ENCODE measurements at regions not wholly inside any gene's neighbourhood (a gene's known extent, or its start where the extent isn't known, plus 50 kb on each side); places are given as distances from the start of the nearest gene placed in this dataset.

- no peaks in the 10 kb centered on the region for H4K20me1 ChIP-seq (ENCODE audit: insufficient read depth, low read length)
- in situ Hi-C loops (cut with HindIII; ENCODE audit: extremely low pct_ligation_motif_present, low pct_unique_long_range_greater_than_20kb) = no loop called here
- BruUV-seq (replicated peaks) = no TSS peak
- TF ChIP-seq, protein P1, sequence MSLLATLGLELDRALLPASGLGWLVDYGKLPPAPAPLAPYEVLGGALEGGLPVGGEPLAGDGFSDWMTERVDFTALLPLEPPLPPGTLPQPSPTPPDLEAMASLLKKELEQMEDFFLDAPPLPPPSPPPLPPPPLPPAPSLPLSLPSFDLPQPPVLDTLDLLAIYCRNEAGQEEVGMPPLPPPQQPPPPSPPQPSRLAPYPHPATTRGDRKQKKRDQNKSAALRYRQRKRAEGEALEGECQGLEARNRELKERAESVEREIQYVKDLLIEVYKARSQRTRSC (CRISPR knock-in tag; IDR thresholded peaks at IDR 0.05; ENCODE audit: low read depth) = no peak
- TF ChIP-seq KAT7 (CRISPR knock-in tag; IDR thresholded peaks at IDR 0.05; ENCODE audit: borderline replicate concordance) = no peak
- TF ChIP-seq ZFP37 (CRISPR knock-in tag; IDR thresholded peaks at IDR 0.05; ENCODE audit: borderline replicate concordance) = no peak
- no peak for TF ChIP-seq SAP130 (CRISPR knock-in tag; IDR thresholded peaks at IDR 0.05; ENCODE audit: low read depth)
- TF ChIP-seq ZNF792 (CRISPR knock-in tag; IDR thresholded peaks at IDR 0.05) = no peak
- TF ChIP-seq PTBP1 (IDR thresholded peaks at IDR 0.05; ENCODE audit: low read depth, low read length, poor library complexity, severe bottlenecking) = no peak
- TF ChIP-seq, protein P2, sequence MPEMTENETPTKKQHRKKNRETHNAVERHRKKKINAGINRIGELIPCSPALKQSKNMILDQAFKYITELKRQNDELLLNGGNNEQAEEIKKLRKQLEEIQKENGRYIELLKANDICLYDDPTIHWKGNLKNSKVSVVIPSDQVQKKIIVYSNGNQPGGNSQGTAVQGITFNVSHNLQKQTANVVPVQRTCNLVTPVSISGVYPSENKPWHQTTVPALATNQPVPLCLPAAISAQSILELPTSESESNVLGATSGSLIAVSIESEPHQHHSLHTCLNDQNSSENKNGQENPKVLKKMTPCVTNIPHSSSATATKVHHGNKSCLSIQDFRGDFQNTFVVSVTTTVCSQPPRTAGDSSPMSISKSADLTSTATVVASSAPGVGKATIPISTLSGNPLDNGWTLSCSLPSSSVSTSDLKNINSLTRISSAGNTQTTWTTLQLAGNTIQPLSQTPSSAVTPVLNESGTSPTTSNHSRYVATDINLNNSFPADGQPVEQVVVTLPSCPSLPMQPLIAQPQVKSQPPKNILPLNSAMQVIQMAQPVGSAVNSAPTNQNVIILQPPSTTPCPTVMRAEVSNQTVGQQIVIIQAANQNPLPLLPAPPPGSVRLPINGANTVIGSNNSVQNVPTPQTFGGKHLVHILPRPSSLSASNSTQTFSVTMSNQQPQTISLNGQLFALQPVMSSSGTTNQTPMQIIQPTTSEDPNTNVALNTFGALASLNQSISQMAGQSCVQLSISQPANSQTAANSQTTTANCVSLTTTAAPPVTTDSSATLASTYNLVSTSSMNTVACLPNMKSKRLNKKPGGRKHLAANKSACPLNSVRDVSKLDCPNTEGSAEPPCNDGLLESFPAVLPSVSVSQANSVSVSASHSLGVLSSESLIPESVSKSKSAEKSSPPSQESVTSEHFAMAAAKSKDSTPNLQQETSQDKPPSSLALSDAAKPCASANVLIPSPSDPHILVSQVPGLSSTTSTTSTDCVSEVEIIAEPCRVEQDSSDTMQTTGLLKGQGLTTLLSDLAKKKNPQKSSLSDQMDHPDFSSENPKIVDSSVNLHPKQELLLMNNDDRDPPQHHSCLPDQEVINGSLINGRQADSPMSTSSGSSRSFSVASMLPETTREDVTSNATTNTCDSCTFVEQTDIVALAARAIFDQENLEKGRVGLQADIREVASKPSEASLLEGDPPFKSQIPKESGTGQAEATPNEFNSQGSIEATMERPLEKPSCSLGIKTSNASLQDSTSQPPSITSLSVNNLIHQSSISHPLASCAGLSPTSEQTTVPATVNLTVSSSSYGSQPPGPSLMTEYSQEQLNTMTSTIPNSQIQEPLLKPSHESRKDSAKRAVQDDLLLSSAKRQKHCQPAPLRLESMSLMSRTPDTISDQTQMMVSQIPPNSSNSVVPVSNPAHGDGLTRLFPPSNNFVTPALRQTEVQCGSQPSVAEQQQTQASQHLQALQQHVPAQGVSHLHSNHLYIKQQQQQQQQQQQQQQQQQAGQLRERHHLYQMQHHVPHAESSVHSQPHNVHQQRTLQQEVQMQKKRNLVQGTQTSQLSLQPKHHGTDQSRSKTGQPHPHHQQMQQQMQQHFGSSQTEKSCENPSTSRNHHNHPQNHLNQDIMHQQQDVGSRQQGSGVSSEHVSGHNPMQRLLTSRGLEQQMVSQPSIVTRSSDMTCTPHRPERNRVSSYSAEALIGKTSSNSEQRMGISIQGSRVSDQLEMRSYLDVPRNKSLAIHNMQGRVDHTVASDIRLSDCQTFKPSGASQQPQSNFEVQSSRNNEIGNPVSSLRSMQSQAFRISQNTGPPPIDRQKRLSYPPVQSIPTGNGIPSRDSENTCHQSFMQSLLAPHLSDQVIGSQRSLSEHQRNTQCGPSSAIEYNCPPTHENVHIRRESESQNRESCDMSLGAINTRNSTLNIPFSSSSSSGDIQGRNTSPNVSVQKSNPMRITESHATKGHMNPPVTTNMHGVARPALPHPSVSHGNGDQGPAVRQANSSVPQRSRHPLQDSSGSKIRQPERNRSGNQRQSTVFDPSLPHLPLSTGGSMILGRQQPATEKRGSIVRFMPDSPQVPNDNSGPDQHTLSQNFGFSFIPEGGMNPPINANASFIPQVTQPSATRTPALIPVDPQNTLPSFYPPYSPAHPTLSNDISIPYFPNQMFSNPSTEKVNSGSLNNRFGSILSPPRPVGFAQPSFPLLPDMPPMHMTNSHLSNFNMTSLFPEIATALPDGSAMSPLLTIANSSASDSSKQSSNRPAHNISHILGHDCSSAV (CRISPR knock-in tag; IDR thresholded peaks at IDR 0.05; ENCODE audit: borderline replicate concordance) = no peak
- TF ChIP-seq SP2 (CRISPR knock-in tag; IDR thresholded peaks at IDR 0.05) = no peak
- no peak for TF ChIP-seq TBP (CRISPR knock-in tag; IDR thresholded peaks at IDR 0.05)
- TF ChIP-seq, protein P3, sequence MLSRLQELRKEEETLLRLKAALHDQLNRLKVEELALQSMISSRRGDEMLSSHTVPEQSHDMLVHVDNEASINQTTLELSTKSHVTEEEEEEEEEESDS (CRISPR knock-in tag; IDR thresholded peaks at IDR 0.05; ENCODE audit: borderline replicate concordance) = no peak
- TF ChIP-seq LRRFIP1 (CRISPR knock-in tag; conservative IDR thresholded peaks at IDR 0.05) = no peak
- no peak for TF ChIP-seq HDAC1 (CRISPR knock-in tag; IDR thresholded peaks at IDR 0.05)
- FAIRE-seq (no peak), DNase-seq (ENCODE audit: low spot score) (no peak), ATAC-seq (no peak)
- no peaks in the 10 kb centered on the region for H3K36me3 ChIP-seq (replicated peaks in 1 of 2; ENCODE audit: control insufficient read depth in 1 of 2, insufficient read depth in 2 of 2, low read length in 2 of 2)
- H3K9ac ChIP-seq (ENCODE audit: insufficient read depth, low read depth, low read length) = no peak overlapping the region
- WGBS (ENCODE audit: low lambda C conversion rate) = 35% methylated on average over 3 of the region's 3 CpGs
- POLR2A ChIA-PET = no interaction called here
- no peaks in the 10 kb centered on the region for H3K4me1 ChIP-seq (ENCODE audit: insufficient read depth, low read length)
- CTCF ChIA-PET (ENCODE audit: low intra/inter-chr PET ratio, low total read pairs) = no interaction called here
- intact Hi-C loops (cut with micrococcal nuclease; ENCODE audit: unreplicated experiment) = no loop called here
- H3K27me3 ChIP-seq (ENCODE audit: control insufficient read depth in 1 of 2, insufficient read depth in 2 of 2, low read length in 2 of 2) = no peaks in the 10 kb centered on the region
- no peak overlapping the region for H3K27ac ChIP-seq (ENCODE audit: extremely low read length, insufficient read depth, low read length)
- peaks cover 7% of the 10 kb centered on the region for H3K9me3 ChIP-seq (ENCODE audit: low read length)
- H3K4me3 ChIP-seq (replicated peaks in 1 of 3; ENCODE audit: insufficient read depth in 1 of 3, low read depth in 2 of 3, low read length in 3 of 3) = no peak overlapping the region
- no peak overlapping the region for H2AFZ ChIP-seq (ENCODE audit: low read length)
- H3K4me2 ChIP-seq (ENCODE audit: low read depth, low read length) = no peak overlapping the region
- H3K79me2 ChIP-seq (ENCODE audit: insufficient read depth, low read length) = no peaks in the 10 kb centered on the region
Observed at GRCh38 chr2:195162194-195162593, 494.8 kb upstream of the SLC39A10 start.
